GM19099 (cell line): ENCODE measurements at regions not wholly inside any gene's neighbourhood (a gene's known extent, or its start where the extent isn't known, plus 50 kb on each side); places are given as distances from the start of the nearest gene placed in this dataset.

ENCODE experiments used
- POLR2A ChIP-seq: IDR thresholded peaks from 3 replicates; pipeline ENCODE4 v1.6.1; 2011; ENCODE audit warnings: low read depth; ENCODE audit not compliant: insufficient read length; ENCODE audit errors: extremely low read depth

DNA sequence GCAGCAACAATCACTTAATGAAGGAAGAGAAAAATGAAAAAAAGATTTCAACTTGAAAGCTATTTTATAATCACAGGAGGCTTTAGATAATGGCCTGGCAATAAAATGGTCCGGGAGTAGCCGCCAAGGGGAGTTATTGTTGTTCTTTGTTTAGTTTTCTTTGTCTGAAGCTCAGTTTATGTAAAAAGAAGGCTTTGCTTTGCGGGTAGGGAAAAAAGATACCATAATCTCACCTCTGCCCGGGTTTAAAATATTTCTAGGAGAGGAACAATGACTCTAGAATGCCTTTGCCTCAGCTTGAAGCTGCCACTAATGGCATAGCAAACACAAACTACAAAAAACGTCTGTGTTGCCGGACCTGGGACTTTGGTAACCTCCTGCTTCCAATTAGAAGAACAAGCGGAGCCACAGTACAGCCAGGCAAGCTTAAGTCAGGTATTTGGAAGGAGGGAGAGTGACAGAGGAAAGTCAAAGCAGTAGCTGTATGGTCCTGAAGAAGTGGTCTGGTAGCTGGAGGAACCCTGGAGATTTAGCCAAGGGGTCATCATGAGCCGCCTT is 764.5 kb downstream of the TUSC7 start:
- no peak for TF ChIP-seq POLR2A

DNA sequence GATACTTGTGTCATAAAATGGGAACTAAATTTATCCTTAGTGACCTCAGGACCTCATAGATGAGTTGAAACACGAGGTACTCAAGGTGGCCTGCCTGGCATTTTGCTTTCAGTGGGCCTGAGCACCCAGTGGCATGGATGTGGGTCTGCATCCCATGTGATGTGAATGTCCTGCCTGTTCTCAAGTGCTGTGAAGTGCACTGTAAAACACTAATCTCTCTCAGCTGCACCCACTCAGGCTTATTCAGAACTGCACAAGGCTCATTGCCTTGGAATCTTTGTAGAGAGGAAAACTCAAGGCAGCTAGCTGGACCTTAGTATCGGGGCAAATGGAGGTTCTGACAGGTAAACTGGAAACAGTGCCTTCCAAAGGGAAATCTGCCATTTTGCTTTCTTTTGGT is 767.0 kb downstream of the TUSC7 start:
- TF ChIP-seq POLR2A = no peak

GRCh38 chr3:117477214-117477755 is 767.7 kb downstream of the TUSC7 start:
- no peak for TF ChIP-seq POLR2A

- no peak for TF ChIP-seq POLR2A
Observed at GRCh38 chr3:117479095-117479494, 769.5 kb downstream of the TUSC7 start.

- TF ChIP-seq POLR2A = no peak
Observed at GRCh38 chr3:117480525-117480924, 770.9 kb downstream of the TUSC7 start.

- TF ChIP-seq POLR2A = no peak
Observed at GRCh38 chr3:117480972-117481371, 771.4 kb downstream of the TUSC7 start.

- no peak for TF ChIP-seq POLR2A
Observed at GRCh38 chr3:117483839-117484238, 774.3 kb downstream of the TUSC7 start.

- no peak for TF ChIP-seq POLR2A
Observed at GRCh38 chr3:117485841-117486240, 776.3 kb downstream of the TUSC7 start.

DNA sequence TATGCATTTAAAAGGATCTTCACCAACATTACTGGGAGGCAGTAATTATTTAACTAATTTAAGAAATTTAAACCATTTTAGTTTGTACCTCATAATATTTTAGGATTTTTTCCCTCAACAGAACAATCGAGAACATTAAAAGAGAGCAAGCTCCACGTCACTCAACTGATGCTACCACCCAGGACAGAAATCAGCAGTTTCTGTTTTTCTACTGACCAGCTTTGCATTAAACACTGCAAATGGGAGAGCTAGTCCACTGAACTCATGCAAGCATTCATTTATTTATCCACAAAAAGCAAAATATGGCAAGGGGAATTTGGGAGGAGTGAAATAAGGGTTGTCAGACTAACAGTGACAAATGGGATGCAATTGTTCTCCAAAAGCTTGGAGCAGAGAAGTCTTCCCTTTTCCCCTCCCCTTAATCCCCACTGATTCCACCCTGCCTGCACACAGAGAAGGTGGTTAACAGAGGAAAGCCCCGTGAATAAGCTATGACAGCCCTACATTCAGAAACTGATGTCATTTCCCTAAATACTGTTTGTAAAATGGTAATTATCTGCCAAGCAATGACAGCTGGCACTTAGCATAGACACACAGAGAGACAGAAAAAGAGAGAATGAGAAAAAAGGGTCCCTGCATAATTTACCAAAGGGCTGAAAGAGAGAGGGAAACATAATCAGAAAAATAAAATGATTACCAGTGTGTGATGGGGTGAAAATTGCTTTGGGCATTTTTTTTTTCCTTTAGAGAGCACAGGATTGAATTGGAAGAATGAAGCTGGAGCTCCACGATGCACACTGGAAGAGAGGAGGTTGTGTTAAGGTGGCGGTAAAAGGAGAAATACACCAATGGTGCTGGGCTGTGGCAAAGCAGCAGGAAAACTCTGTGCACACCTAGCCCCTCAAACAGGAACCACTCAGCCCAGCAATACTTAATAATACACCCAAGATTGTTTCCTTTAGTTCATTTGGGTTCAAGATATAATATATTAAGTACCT is 777.4 kb downstream of the TUSC7 start:
- TF ChIP-seq POLR2A = no peak

- no peak for TF ChIP-seq POLR2A
Observed at GRCh38 chr3:117488983-117489382, 779.4 kb downstream of the TUSC7 start.

GRCh38 chr3:117489663-117490079 is 780.1 kb downstream of the TUSC7 start:
- TF ChIP-seq POLR2A = no peak

DNA sequence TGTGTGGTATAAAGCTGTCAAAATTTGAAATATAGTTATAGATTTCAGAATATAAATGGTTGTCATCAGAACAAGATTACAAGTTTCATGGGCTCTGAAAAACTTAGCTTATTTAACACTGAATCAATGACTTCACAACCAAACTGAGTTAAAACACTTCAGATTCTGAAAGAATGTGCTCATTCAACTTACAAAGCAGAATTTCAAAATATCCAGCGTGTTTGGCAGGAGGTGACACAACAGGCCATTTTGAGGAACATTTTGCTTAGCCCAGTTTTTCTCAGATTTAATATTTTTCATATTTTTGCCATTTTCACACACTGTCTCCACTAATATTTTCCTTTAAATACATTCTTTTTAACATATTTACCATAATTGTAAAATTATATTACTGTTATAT is 781.1 kb downstream of the TUSC7 start:
- no peak for TF ChIP-seq POLR2A

- no peak for TF ChIP-seq POLR2A
Observed at GRCh38 chr3:117495620-117496019, 786.0 kb downstream of the TUSC7 start.

- TF ChIP-seq POLR2A = no peak
Observed at GRCh38 chr3:117499189-117499870, 789.8 kb downstream of the TUSC7 start.

DNA sequence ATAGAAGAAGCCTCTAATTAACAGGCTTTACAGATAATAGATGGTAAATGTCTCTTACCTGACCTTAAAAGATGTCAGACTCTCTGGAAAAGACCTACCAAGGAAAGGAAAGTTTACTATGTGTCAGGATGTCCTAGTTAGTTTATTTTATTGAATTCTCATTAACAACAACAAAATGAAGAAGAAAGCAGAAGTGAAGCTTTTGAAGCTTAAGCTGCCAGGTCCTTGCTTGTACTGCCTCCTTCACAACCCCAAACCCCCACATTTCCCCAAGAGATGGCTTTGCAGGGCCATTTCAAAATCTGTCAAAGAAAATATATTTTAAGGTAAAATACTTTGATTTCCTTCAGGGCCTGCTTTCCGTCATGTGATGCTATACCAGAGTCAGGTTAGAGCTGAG is 798.4 kb downstream of the TUSC7 start:
- TF ChIP-seq POLR2A = no peak

GRCh38 chr3:117509858-117510257 is 800.3 kb downstream of the TUSC7 start:
- no peak for TF ChIP-seq POLR2A

- TF ChIP-seq POLR2A = no peak
Observed at GRCh38 chr3:117510396-117510795, 800.8 kb downstream of the TUSC7 start.
